AG08395 (cell line): ENCODE measurements at regions not wholly inside any gene's neighbourhood (a gene's known extent, or its start where the extent isn't known, plus 50 kb on each side); places are given as distances from the start of the nearest gene placed in this dataset.

Source experiments
- DNase-seq: peaks from one replicate; pipeline ENCODE4 v3.0.0; 2012; ENCODE audit warnings: mixed read lengths, low spot score

- DNase-seq, result peak; percentile 59
These were observed 50.6 kb upstream of the UQCRFS1 start for GRCh38 chr19:29263305-29264135.

GRCh38 chr19:29264897-29265296, 51.9 kb upstream of the UQCRFS1 start:
- no peak for DNase-seq

GRCh38 chr19:29265436-29265835, 52.5 kb upstream of the UQCRFS1 start:
- no peak for DNase-seq

GRCh38 chr19:29266001-29266400, 53.0 kb upstream of the UQCRFS1 start:
- DNase-seq, result no peak

- no peak for DNase-seq
These were observed 53.7 kb upstream of the UQCRFS1 start for GRCh38 chr19:29266603-29267002.

- no peak for DNase-seq
These were observed 54.8 kb upstream of the UQCRFS1 start for GRCh38 chr19:29267701-29268100.

GRCh38 chr19:29268103-29268502, 55.2 kb upstream of the UQCRFS1 start:
- DNase-seq, result no peak

- no peak for DNase-seq
These were observed 55.9 kb upstream of the UQCRFS1 start for GRCh38 chr19:29268721-29269393.

- no peak for DNase-seq
These were observed 56.7 kb upstream of the UQCRFS1 start for GRCh38 chr19:29269641-29270040.

GRCh38 chr19:29271341-29271740, 58.4 kb upstream of the UQCRFS1 start:
- DNase-seq, result no peak

- no peak for DNase-seq
These were observed 59.0 kb upstream of the UQCRFS1 start for GRCh38 chr19:29271911-29272310.

- no peak for DNase-seq
These were observed 60.2 kb upstream of the UQCRFS1 start for GRCh38 chr19:29273000-29273640.

GRCh38 chr19:29275266-29275665, 62.3 kb upstream of the UQCRFS1 start:
- no peak for DNase-seq

- DNase-seq, result peak; percentile 14
These were observed 64.2 kb upstream of the UQCRFS1 start for GRCh38 chr19:29277102-29277501.

- DNase-seq, result no peak
These were observed 65.8 kb upstream of the UQCRFS1 start for GRCh38 chr19:29278716-29279115.

GRCh38 chr19:29283366-29283765, 70.4 kb upstream of the UQCRFS1 start:
- DNase-seq, result no peak

GRCh38 chr19:29285187-29285687, 72.3 kb upstream of the UQCRFS1 start:
- no peak for DNase-seq

GRCh38 chr19:29285878-29286277, 72.9 kb upstream of the UQCRFS1 start:
- no peak for DNase-seq

GRCh38 chr19:29287061-29287460, 74.1 kb upstream of the UQCRFS1 start:
- DNase-seq, result no peak

- no peak for DNase-seq
These were observed 75.3 kb upstream of the UQCRFS1 start for GRCh38 chr19:29288256-29288655.

- DNase-seq, result no peak
These were observed 76.1 kb upstream of the UQCRFS1 start for GRCh38 chr19:29289020-29289419.

GRCh38 chr19:29290853-29291252, 77.9 kb upstream of the UQCRFS1 start:
- DNase-seq, result no peak

- DNase-seq, result no peak
These were observed 79.2 kb upstream of the UQCRFS1 start for GRCh38 chr19:29292153-29292552.
